COLO668 (cell line): ENCODE measurements at regions not wholly inside any gene's neighbourhood (a gene's known extent, or its start where the extent isn't known, plus 50 kb on each side); places are given as distances from the start of the nearest gene placed in this dataset.
A peak's percentile ranks its signal among the peaks of the same experiment; 100 is the strongest.

ENCODE experiments used
- DNase-seq: peaks from one replicate; lab custom pipeline; 2025; ENCODE audit not compliant: unreplicated experiment; lab: John Stamatoyannopoulos, UW

DNA sequence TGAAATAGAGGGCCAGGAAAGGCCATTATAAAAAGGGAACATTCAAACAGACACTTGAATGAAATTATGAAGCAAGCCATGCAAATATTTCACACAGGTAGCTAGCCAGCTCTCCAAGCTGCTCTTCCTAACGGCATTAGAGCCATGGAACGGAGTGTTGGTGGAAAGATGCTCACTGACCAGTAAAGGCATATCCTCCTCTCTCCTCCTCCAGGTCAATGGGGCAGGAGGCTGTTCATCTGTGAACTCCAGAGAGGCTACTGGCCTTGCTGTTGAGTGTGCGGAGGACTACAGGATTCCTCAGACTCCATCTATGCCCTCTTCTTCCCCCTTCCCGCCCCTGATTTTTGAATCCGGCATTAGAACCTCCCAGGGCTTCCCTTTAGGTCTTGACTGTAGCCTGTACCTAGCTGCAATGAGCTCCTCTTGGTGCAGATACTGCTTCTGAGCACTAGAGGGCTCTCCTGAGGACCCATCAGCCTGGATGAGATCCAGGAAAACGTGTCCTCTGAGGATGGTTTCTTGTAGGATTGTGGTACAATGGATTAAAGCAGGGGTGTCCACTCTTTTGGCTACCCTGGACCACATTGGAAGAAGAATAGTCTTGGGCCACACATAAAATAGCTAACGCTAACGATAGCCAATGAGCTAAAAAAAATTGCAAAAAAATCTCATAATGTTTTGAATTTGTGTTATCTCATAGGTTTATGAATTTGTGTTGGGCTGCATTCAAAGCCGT is 162.2 kb downstream of the SREK1 start:
- peak; percentile 35 for DNase-seq

DNA sequence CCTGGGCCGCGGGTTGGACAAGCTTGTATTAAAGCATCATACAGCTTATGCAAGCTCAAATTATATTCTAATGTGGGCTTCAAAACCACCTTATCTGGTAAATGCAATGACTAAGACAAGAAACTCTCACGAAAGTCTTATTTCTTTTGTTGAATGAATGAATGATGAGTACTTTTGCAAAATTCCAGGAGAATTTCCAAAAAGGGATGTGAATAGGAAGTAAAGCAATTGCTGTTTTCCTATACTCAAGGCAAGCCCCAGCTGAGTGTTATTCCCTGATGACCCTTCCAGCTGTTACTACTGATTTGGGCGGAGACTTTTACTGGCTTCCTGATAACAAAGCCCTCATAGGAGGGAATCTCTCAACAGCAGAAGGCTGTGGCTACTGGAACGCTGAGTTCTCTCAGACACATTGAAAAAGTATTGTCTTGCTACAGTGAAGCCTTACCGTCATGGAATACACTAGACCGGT is 162.8 kb downstream of the SREK1 start:
- no peak for DNase-seq

DNA sequence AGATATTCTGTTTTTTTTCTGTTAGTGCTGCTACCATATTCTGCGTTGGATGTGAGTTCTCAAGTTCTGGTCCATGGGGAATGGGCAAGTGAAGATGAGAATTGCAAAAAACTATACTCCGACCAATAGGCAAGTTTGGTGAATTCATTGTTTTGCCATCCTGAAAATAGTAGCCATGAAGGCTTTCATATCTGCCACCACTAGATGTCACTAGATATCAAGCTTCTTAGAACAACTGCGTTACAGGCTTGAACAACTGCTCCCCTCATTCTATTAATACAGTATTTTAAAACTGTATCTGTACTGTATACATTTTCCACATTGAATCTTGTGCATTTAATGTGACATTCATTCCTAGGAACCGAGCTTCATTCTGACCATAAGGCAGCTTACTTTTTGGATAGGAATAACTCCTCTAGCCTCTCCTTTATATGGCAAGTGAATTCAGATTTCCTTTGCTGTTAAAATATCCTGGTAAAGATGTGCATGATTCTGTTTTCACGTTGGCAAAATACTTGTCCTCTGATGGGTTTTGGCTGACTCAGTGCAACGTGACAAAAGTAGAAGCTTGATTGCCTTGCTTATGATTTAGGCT is 163.6 kb downstream of the SREK1 start:
- DNase-seq = peak; percentile 7

DNA sequence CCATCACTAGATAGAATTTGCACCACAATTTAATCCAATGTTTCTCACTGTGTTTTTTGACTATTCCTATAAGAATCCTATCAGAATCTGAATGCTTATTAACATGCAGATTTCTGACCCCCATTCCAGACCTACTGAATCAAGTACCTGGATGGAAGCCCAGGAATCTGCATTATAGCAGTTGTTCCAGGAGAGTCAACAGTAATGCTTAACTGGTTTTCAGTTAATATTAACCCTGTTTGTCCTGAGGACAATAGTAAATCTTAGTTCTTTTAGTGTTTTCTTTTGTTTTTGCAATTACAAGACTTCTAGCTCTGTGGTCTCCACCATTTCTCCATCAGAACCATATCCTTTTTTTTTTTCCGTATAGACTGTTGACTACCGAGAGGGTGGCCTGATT is 168.2 kb downstream of the SREK1 start:
- no peak for DNase-seq

DNA sequence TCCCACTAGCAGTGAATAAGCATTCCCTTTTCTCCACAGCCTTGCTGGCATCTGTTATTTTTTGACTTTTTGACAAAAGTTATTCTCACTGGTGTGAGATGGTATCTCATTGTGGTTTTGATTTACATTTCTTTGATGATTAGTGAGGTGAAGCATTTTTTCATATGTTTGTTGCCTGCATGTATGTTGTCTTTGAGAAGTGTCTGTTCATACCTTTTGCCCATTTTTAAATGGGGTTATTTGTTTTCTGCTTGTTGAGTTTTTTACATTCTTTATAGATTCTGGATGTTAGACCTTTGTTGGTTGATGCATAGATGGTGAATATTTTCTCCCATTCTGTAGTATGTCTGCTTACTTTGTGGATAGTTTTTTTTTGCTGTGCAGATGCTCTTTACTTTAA is 171.7 kb downstream of the SREK1 start:
- no peak for DNase-seq

DNA sequence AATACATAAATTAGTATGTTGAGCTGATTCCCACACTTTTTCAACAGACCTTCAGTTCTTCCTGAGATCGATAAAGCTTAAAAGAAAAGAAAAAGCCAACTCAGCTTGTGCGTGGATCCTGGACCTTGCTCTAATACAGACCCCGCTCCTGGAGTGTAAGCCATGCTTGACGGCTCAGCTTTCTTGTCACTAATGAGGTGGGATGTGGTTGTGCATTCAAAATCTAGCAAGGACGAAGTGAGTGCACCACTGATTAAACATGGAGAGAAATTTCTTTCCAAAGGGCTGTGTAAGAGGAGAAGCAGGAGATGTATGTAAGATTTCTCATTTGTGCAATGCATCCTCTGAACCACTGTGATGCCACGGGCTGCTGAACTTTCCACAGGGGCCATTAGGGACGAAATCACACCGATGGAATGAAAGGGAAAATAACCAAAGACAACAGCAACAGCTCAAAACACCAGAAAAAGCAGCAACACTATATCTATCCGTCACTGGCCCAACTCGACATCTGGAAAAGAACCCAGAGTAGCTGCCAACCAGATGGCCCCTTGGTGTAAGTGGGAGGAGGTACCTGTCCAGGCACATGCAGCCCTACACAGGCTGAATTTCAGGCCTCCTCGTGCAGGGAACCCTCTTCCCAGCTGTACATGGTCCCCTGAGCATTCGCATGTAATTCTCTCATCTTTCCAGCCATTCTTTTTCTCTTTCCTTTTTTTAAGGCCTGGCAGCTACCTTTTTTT is 178.9 kb downstream of the SREK1 start:
- DNase-seq = no peak

DNA sequence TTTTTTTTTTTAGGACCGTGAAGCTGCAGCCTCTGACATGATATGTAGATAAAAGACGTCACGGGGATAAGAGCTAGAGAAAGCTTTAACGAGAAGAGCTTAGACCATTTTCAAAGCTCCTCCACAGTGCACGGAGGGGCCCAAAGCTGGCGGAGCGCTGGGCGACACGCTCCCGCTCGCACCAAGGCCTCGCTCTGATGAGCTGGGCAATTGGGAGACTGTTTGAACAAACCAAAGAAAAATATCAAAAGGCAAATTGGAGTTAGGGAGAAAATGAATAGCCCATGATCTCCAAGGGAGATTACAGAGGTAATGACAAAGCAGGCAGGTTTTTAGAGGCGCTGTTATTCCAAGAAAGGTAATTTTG is 179.4 kb downstream of the SREK1 start:
- DNase-seq = no peak

DNA sequence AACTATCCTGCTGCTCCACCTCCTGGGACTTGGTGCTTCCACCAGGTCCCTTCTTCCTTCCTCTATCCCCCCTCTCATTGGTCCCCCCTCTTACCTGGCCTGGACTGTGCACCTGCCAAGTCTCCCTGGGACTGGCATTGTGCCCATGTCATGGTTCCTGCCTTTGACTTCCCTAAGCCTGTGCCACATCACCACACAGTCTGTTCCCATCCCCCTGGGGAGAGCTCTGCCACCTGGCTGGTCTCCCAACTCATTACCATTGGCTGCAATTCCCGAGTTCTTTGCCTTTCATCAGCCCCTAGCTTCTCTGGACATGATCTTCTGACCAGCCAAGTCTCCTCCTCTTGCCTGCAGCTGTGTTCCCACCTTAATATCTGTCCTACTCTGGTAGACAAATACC is 180.3 kb downstream of the SREK1 start:
- peak; percentile 48 for DNase-seq

DNA sequence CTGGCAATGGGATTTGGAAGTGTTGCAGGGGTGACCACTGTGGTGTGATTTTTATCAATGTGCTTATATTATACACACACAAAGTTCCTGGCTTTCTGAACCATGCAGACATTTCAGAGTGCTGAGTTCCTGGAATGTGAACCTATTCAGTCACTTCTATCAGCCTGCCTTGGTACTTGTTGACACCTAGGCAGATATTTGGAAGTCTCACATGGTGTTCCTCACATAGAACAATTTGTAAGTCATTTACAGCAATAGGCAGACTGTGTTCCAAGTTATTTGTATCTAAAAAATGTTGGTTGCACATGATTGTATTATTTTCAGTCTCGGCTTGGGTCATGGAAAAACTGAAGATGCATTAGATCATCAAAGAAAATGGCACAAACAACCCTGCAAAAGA is 182.2 kb downstream of the SREK1 start:
- DNase-seq = no peak

DNA sequence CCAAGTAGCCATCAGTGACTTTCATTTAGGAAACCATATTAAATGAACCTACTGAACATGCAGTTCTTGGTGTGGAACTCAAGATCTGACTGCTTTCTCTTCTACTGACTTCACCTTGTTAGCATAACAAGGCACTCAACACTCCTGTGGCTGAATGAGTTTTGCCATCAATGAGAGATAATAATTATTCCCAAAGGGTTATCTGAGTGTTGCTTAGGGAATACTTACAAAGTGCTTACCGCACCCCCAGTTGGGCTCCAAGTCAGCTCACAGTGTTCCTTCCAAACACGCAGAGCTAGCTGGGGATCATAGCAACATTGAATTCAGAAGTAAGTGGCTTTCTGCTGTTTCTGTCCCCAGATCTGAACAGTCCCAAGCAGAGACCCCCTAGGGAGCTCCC is 182.9 kb downstream of the SREK1 start:
- DNase-seq = no peak

DNA sequence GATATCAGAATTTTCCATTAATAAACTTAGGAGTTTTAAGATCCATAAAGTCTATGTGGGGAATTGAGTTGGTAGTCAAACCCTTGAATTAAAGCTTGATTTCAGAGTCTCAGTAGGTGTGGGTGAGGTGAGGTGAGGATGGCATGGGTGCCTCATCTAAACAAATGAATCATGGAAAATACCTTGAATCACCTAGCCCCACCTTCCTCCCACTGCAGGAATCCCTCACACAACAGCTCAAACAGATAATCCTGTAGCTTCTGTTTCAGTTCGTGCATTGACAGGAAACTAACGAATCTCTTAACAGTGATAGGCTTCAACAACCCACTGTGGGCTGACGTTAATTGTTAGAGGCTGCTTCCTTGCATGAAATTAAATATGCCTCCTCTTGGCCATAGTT is 185.0 kb downstream of the SREK1 start:
- no peak for DNase-seq

DNA sequence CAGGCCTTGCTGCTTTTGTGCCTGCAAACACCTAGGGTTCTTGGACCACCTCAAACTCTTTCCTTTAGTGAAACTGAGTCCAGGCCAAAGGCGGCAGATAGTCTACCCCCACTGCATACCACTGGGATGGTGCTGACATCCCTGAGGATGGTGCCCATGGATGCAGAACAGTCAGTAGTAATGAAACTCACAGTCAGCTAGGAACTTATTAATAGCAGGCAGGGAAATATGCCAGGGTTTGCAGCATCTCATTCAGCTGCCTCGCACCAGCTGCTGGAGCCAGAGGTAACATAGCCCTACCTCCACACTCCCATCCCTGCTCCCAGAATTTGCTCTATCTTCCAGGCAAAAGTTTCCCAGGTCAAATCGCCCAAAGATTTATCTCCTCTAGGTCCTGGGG is 189.1 kb downstream of the SREK1 start:
- DNase-seq = no peak

DNA sequence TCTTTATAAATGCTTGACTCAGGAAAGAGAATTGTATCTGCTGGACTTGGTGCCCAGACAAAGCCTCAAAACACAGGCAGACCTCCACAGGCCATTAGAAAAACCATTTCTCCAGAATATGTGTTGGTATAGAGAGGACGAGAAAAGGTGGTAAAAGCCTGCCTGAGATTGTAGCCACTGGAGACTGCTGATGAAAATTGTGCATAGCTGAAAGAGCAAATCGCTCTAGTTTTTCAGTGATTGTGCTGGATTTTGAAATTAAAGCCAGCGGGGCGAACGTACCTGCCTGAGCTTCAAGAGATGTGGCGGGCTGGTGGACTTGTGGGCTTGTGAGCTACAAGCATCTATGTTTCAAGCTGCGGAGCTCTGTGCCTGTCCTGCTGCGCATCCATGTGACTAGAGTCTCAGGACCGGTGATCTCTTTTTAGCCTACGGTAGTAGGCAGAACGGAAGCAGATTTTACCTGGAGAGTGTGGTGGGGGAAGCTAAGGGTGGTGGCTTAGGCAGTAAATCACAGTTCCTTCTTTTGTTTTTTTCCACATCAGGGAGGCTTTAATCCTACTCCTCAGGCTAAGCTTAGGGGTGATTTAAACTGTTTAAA is 193.6 kb downstream of the SREK1 start:
- no peak for DNase-seq

DNA sequence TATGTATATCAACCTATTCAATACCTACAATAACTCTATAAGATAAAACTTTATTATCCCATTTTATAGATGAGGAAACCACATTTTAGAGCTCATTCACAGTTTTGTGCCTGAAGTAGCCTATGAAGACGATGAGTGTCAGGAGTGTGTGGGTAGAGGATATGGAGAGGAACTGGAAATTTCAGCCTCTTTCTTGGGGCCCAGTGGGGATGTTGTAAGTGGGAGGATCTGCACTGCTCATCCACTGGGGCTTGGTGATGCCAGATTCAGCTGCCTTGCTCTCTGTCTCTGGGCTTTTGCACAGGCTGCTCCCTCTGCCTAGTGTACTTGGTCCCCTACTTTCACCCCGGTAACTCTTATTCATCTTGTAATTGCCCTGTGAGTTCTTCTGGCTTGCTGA is 194.7 kb downstream of the SREK1 start:
- no peak for DNase-seq

DNA sequence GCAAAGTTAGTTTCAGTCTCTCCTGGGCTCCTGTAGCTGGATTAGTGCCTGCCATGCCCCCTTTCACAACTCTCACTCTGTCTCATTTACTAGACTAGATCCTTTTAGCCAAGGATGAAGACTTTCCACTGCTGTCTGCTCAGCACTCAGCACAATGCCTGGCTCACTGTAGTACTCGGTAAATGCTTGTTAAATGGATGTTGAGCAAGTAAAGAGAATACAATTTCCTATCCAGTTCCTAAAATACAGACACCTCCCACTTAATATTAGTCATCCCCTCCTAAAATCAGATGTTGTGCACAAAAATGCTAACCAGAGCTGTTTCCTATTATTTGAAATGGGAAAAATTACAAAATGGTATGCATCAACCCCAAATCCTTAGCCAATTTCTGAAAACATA is 195.8 kb downstream of the SREK1 start:
- no peak for DNase-seq

DNA sequence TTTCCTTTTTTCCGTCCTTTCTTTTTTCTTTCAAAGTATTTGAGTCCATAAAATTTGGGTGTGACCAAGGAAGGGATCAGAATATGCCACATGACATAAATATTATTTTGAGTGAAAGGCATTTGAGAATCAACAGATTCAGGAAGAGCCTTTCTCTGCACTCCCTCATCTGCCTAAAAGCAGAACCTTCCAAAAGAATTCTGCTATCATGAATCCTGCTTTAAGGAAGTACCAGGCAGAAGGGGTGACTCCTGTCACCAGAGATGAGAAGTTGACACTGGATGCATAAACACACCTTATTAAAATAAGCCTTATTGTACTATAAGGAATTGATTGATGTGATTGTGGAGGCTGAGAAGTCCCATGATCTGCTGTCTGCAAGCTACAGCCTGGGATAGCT is 196.7 kb downstream of the SREK1 start:
- DNase-seq = no peak

DNA sequence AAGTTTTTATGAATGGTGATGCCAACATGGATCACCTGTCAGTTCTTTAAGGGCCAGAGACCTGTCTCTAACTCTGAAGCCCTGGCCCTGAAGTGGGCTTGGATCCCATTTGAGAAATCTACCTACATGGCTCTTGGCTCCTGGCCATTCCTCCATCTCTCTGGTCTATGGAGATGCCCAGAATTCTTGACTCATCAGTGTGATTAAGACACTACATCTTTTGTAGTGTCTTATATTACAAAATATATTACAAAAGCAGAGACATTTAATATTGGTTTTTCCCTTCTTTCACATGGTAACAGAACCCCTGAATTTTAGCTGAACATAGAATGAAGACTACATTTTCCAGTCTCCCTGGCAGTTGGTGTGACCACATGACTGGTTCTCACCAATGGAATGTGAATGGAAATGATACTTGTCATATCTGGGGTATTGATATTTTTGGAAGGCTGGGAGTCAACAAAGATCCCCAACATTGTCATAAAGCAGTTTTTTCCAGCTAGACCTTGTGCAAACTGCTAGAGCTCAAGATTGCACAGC is 198.3 kb downstream of the SREK1 start:
- DNase-seq = no peak

DNA sequence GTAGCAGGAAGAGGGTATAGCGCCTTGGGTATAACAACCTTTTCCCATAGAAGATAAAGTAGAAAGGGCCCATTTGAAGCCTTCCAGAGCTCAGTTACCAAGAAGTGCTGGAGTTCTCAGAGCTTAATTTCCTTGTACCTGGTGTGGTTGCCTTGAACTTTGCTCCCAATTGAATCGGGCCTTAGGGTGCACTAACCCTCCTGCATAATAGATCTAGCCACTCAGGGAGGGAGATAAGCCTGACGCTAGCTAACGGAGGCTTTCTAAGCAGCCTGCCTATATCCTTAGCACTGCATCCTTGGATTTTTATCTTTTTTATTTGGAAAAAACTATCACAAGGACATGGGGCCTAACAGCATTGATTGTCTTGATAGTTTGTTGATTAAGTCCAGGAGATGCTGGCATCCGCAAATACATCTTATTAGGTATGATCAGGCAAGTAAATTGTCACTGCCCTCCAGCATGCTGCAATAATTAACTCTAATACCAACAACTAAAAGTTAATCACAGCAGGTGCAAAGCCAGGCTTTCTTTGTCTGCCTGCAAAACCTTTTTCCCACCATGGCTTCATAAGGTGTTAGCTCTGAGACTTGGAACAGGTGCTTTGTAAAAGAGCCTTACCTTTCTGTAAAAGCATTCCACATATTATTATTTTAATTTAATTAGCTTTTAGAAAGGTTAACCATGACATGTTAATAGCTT is 199.4 kb downstream of the SREK1 start:
- no peak for DNase-seq

DNA sequence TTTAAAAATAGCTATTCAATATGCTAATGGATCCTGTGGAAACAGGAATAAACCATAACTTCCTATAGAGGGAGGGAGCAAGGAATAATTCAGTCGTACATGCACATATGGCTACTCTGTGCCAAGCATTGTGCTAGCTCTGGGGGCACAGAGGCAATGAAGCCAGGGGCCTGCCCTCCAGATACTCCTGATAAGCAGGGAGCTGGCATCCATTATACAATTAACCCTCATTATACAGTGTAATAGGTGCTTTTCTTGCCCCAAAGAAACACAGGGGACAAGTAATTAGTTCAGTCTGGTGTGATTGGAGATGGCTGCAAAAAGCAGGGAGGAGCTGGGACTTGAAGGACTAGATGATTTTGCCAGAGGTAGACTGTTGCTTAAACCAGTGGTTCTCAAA is 200.4 kb downstream of the SREK1 start:
- DNase-seq = no peak

DNA sequence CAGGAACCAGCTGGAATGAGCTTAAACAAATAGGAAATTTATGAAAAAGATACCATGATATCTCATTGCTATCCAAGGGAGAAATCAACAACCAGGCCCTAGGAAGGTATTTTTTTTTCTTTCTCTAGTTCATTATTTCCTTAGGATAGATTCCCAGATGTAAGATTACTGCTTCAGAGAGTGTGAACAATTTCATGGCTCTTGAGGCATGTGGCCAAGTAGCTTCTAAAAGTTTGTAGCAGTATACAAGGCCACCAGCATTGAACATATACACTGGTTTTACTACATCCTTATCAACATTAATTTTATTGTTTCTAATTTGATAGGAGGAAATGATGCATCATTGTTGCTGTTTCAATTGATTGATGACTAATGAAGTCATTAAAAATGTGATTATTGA is 201.2 kb downstream of the SREK1 start:
- no peak for DNase-seq

DNA sequence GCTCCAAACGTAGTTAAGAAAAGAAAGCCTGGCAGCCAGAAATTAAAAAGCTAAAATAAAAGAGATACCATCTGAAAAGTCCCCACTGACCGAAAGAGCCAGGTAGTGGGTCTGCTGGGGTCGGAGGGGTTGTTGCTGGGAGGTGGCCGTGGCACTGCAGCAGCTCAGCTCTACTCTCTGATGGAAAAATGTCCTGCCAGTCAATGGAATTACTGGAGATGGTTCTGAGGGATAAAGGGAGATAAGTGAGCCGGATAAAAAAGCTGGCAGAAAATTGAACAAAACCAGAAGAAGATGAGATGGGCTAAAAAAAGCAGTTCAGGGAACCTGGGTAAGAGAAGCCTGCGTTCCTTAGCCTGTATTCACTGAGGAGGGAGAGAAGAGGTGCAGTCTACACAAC is 202.8 kb downstream of the SREK1 start:
- no peak for DNase-seq
